Thoracic aorta (tissue), 2 donors: ENCODE measurements at regions not wholly inside any gene's neighbourhood (a gene's known extent, or its start where the extent isn't known, plus 50 kb on each side); places are given as distances from the start of the nearest gene placed in this dataset.

ENCODE experiments used
- ATAC-seq: fragments of 150-250 bp; one replicate; pipeline ENCODE4 v1.8.0; 2017; ENCODE audit warnings: low read depth; ENCODE audit not compliant: insufficient number of reproducible peaks, low FRiP score
- DNase-seq: peaks from one replicate; pipeline ENCODE4 v3.0.0-alpha.2; 2020; ENCODE audit warnings: low spot score
- H3K27ac ChIP-seq, 2 donors: fragments of 200-600 bp; sonication (generic); 1 replicate in 1 of 2; 2 replicates in 1 of 2; pipeline ENCODE4 v1.5.1; 2016; ENCODE audit warnings: mild to moderate bottlenecking in 2 of 2, moderate library complexity in 2 of 2
- H3K27me3 ChIP-seq: fragments of 200-600 bp; sonication (generic); replicated peaks from 2 replicates; pipeline ENCODE4 v1.6.0; 2016; ENCODE audit warnings: mild to moderate bottlenecking; ENCODE audit not compliant: insufficient read depth
- H3K36me3 ChIP-seq: fragments of 200-600 bp; sonication (generic); one replicate; pipeline ENCODE4 v1.5.1; 2016
- H3K4me1 ChIP-seq, 2 donors: fragments of 200-600 bp; sonication (generic); 1 replicate in 1 of 2; 2 replicates in 1 of 2; pipeline versions ENCODE4 v1.5.1 to v1.6.0; 2016; ENCODE audit warnings: low read depth in 2 of 2, mild to moderate bottlenecking in 1 of 2; ENCODE audit not compliant: control insufficient read depth in 1 of 2
- H3K4me3 ChIP-seq: fragments of 200-600 bp; sonication (generic); 2 replicates; pipeline ENCODE4 v1.5.1; 2016; ENCODE audit warnings: mild to moderate bottlenecking
- H3K9me3 ChIP-seq: fragments of 200-600 bp; sonication (generic); 2 replicates; pipeline ENCODE4 v1.5.1; 2016
- CTCF ChIP-seq: fragments of 200-600 bp; sonication (generic); IDR thresholded peaks from one replicate; pipeline ENCODE4 v1.5.1; 2019; ENCODE audit warnings: antibody characterized with exemption

GRCh38 chr7:16028636-16029035 is 342.2 kb upstream of the MEOX2 start:
- Histone ChIP-seq H3K36me3 (no peaks in the 10 kb centered on the region), H3K9me3 (no peaks in the 10 kb centered on the region), H3K4me3 (no peak overlapping the region), H3K27ac (peak overlapping the region in 1 of 2 donors; percentile 4), H3K27me3 (no peaks in the 10 kb centered on the region), H3K4me1 (peaks cover 21 to 41% of the 10 kb centered on the region in 2 donors)
- DNase-seq (no peak), ATAC-seq (no peak)
- no peak for TF ChIP-seq CTCF

- H3K27me3 ChIP-seq, result no peaks in the 10 kb centered on the region
- H3K27ac ChIP-seq, result peak overlapping the region; percentile 4 to 61
- H3K36me3 ChIP-seq, result no peaks in the 10 kb centered on the region
- no peak overlapping the region for H3K4me3 ChIP-seq
- no peak for TF ChIP-seq CTCF
- H3K9me3 ChIP-seq, result no peaks in the 10 kb centered on the region
- DNase-seq, result no peak
- no peak for ATAC-seq
- H3K4me1 ChIP-seq, result peaks cover 18 to 41% of the 10 kb centered on the region in 2 donors
Observed at GRCh38 chr7:16028103-16028502, 341.6 kb upstream of the MEOX2 start.

- ATAC-seq (no peak), DNase-seq (no peak)
- Histone ChIP-seq H3K9me3 (no peaks in the 10 kb centered on the region), H3K27ac (peak overlapping the region; percentile 31 to 61), H3K4me3 (no peak overlapping the region), H3K27me3 (no peaks in the 10 kb centered on the region), H3K4me1 (peaks cover 17 to 41% of the 10 kb centered on the region in 2 donors), H3K36me3 (no peaks in the 10 kb centered on the region)
- no peak for TF ChIP-seq CTCF
Observed at GRCh38 chr7:16027396-16027795, 340.9 kb upstream of the MEOX2 start.

GRCh38 chr7:16026253-16027020 is 340.0 kb upstream of the MEOX2 start:
- DNase-seq (no peak), ATAC-seq (no peak)
- H3K27me3 ChIP-seq, result no peaks in the 10 kb centered on the region
- no peak for TF ChIP-seq CTCF
- H3K4me3 ChIP-seq, result no peak overlapping the region
- H3K4me1 ChIP-seq, result peaks cover 17 to 45% of the 10 kb centered on the region in 2 donors
- no peaks in the 10 kb centered on the region for H3K9me3 ChIP-seq
- peak overlapping the region; percentile 31 to 61 for H3K27ac ChIP-seq
- H3K36me3 ChIP-seq, result no peaks in the 10 kb centered on the region

- TF ChIP-seq CTCF, result no peak
- Histone ChIP-seq H3K36me3 (no peaks in the 10 kb centered on the region), H3K27ac (peak overlapping the region in 1 of 2 donors; percentile 61), H3K27me3 (no peaks in the 10 kb centered on the region), H3K9me3 (no peaks in the 10 kb centered on the region), H3K4me1 (peaks cover 17 to 45% of the 10 kb centered on the region in 2 donors), H3K4me3 (no peak overlapping the region)
- DNase-seq (no peak), ATAC-seq (no peak)
Observed at GRCh38 chr7:16025696-16026095, 339.2 kb upstream of the MEOX2 start.
